HEK293 (cell line): ENCODE measurements at regions not wholly inside any gene's neighbourhood (a gene's known extent, or its start where the extent isn't known, plus 50 kb on each side); places are given as distances from the start of the nearest gene placed in this dataset.

Source experiments
- CTCF ChIA-PET: fragments of 350-600 bp; formaldehyde crosslinking; extraction: SDS; loops from one replicate; lab custom pipeline; 2021; ENCODE audit warnings: antibody characterized with exemption; lab: Yijun Ruan, JAX
- POLR2A ChIA-PET: fragments of 300-600 bp; formaldehyde crosslinking; extraction: SDS; loops from one replicate; lab custom pipeline; 2020; ENCODE audit warnings: antibody characterized with exemption, inconsistent platforms; lab: Yijun Ruan, JAX
- H3K27ac ChIP-seq: fragments of 200-500 bp; sonication (Bioruptor generic); 2 replicates; pipeline ENCODE4 v1.5.1; 2014; ENCODE audit warnings: low read depth, low read length, control low read depth, inconsistent platforms; ENCODE audit errors: extremely low read depth
- H3K36me3 ChIP-seq, 2 experiments: fragments of 200-500 bp in 1 of 2; sonication (Bioruptor generic) in 1 of 2; 1 replicate in 1 of 2; 2 replicates in 1 of 2; pipeline ENCODE4 v1.5.1; 2014 to 2017; ENCODE audit warnings: inconsistent platforms in 2 of 2, low read length in 2 of 2; ENCODE audit not compliant: control insufficient read depth in 2 of 2, insufficient read depth in 1 of 2
- H3K4me1 ChIP-seq: fragments of 200-500 bp; sonication (Bioruptor generic); 2 replicates; pipeline ENCODE4 v1.5.1; 2014; ENCODE audit warnings: mild to moderate bottlenecking, low read length, inconsistent platforms; ENCODE audit not compliant: control insufficient read depth, insufficient read depth
- H3K4me3 ChIP-seq: 2 replicates; pipeline ENCODE4 v1.5.1; 2011; ENCODE audit warnings: low read depth, mild to moderate bottlenecking, control low read depth, low read length, moderate library complexity
- H3K9me3 ChIP-seq: fragments of 200-500 bp; sonication (Bioruptor generic); 2 replicates; pipeline ENCODE4 v1.5.1; 2014; ENCODE audit warnings: low read depth, low read length, inconsistent platforms; ENCODE audit not compliant: control insufficient read depth, insufficient read depth
- GLIS1 ChIP-seq: fragments of 450-650 bp; formaldehyde crosslinking; IDR thresholded peaks from 2 replicates; pipeline ENCODE4 v1.5.1; 2016; ENCODE audit warnings: missing biosample characterization, missing genetic modification characterization
- HIC1 ChIP-seq: fragments of 450-650 bp; formaldehyde crosslinking; IDR thresholded peaks from 2 replicates; pipeline ENCODE4 v1.5.1; 2016; ENCODE audit warnings: missing biosample characterization, missing genetic modification characterization
- HOXC10 ChIP-seq: sonication (generic); formaldehyde crosslinking; IDR thresholded peaks from 2 replicates; pipeline ENCODE4 v1.8.1; 2023; ENCODE audit warnings: mild to moderate bottlenecking, missing genetic modification reagents
- KLF17 ChIP-seq: fragments of 450-650 bp; formaldehyde crosslinking; IDR thresholded peaks from 2 replicates; pipeline ENCODE4 v1.5.1; 2016; ENCODE audit warnings: missing biosample characterization, missing genetic modification characterization
- KLF7 ChIP-seq: fragments of 450-650 bp; formaldehyde crosslinking; IDR thresholded peaks from 2 replicates; pipeline ENCODE4 v1.5.1; 2016; ENCODE audit warnings: missing biosample characterization, missing genetic modification characterization, borderline replicate concordance
- ZBTB48 ChIP-seq: fragments of 450-650 bp; formaldehyde crosslinking; IDR thresholded peaks from 2 replicates; pipeline ENCODE4 v1.5.1; 2016; ENCODE audit warnings: missing biosample characterization, missing genetic modification characterization
- ZBTB7A ChIP-seq: fragments of 450-650 bp; formaldehyde crosslinking; IDR thresholded peaks from 2 replicates; pipeline ENCODE4 v1.5.1; 2016; ENCODE audit warnings: low read depth, missing biosample characterization, missing genetic modification characterization
- ZFP3 ChIP-seq: fragments of 450-650 bp; formaldehyde crosslinking; IDR thresholded peaks from 2 replicates; pipeline ENCODE4 v1.5.1; 2016; ENCODE audit warnings: low read depth, missing biosample characterization, missing genetic modification characterization
- ZFP41 ChIP-seq: fragments of 450-650 bp; formaldehyde crosslinking; IDR thresholded peaks from 2 replicates; pipeline ENCODE4 v1.5.1; 2016; ENCODE audit warnings: missing biosample characterization, missing genetic modification characterization, borderline replicate concordance
- ZNF10 ChIP-seq: fragments of 450-650 bp; formaldehyde crosslinking; IDR thresholded peaks from 2 replicates; pipeline ENCODE4 v1.5.1; 2017; ENCODE audit warnings: missing biosample characterization, missing genetic modification characterization
- ZNF132 ChIP-seq: fragments of 450-650 bp; formaldehyde crosslinking; IDR thresholded peaks from 2 replicates; pipeline ENCODE4 v1.5.1; 2017; ENCODE audit warnings: missing biosample characterization, missing genetic modification characterization, borderline replicate concordance
- ZNF16 ChIP-seq: fragments of 450-650 bp; formaldehyde crosslinking; IDR thresholded peaks from 2 replicates; pipeline ENCODE4 v1.5.1; 2016; ENCODE audit warnings: low read depth, missing biosample characterization, missing genetic modification characterization
- ZNF184 ChIP-seq: fragments of 450-650 bp; IDR thresholded peaks from 2 replicates; pipeline ENCODE4 v1.5.1; 2018; ENCODE audit warnings: missing biosample characterization, mild to moderate bottlenecking, missing genetic modification characterization
- ZNF391 ChIP-seq: fragments of 450-650 bp; formaldehyde crosslinking; IDR thresholded peaks from 2 replicates; pipeline ENCODE4 v1.5.1; 2016; ENCODE audit warnings: low read depth, missing biosample characterization, missing genetic modification characterization, borderline replicate concordance
- ZNF426 ChIP-seq: fragments of 450-650 bp; formaldehyde crosslinking; IDR thresholded peaks from 2 replicates; pipeline ENCODE4 v1.5.1; 2017; ENCODE audit warnings: missing biosample characterization, missing genetic modification characterization, mild to moderate bottlenecking, inconsistent platforms, moderate library complexity
- ZNF560 ChIP-seq: fragments of 450-650 bp; formaldehyde crosslinking; IDR thresholded peaks from 2 replicates; pipeline ENCODE4 v1.5.1; 2017; ENCODE audit warnings: missing biosample characterization, missing genetic modification characterization, borderline replicate concordance
- ZNF626 ChIP-seq: fragments of 450-650 bp; sonication (Bioruptor Pico); formaldehyde crosslinking; IDR thresholded peaks from 2 replicates; pipeline ENCODE4 v1.5.1; 2018; ENCODE audit warnings: missing biosample characterization, missing genetic modification characterization, inconsistent platforms
- ZNF629 ChIP-seq: fragments of 450-650 bp; formaldehyde crosslinking; IDR thresholded peaks from 2 replicates; pipeline ENCODE4 v1.5.1; 2017; ENCODE audit warnings: missing biosample characterization, missing genetic modification characterization
- ZNF664 ChIP-seq: fragments of 450-650 bp; formaldehyde crosslinking; IDR thresholded peaks from 2 replicates; pipeline ENCODE4 v1.5.1; 2016; ENCODE audit warnings: missing biosample characterization, missing genetic modification characterization
- ZNF830 ChIP-seq: fragments of 450-650 bp; IDR thresholded peaks from 2 replicates; pipeline ENCODE4 v1.5.0; 2018; ENCODE audit warnings: missing biosample characterization, missing genetic modification characterization, low read depth, mild to moderate bottlenecking, moderate library complexity

GRCh38 chr15:69781411-69782125 lies 316.1 kb downstream of the TLE3 start:
- ChIA-PET CTCF (interaction anchor here (0.6 to 0.9 kb wide), 3 partner anchors 14 to 655 kb away, joined by 3 to 5 read pairs (median 4); no protein-coding TSS in a partner anchor), POLR2A (no interaction called here)
- Histone ChIP-seq H3K36me3 (no peaks in the 10 kb centered on the region), H3K4me1 (no peaks in the 10 kb centered on the region; the same call in 1 of the 2 replicates), H3K9me3 (no peaks in the 10 kb centered on the region; the same call in 1 of the 2 replicates), H3K4me3 (no peak overlapping the region), H3K27ac (no peak overlapping the region; the same call in 1 of the 2 replicates)
- TF ChIP-seq ZFP41 (tag by site-specific recombination) (no peak), ZNF629 (tag by site-specific recombination) (no peak)

- CTCF ChIA-PET = interaction anchor here (0.6 to 0.9 kb wide), 3 partner anchors 13 to 654 kb away, joined by 3 to 5 read pairs (median 4); no protein-coding TSS in a partner anchor
- POLR2A ChIA-PET = no interaction called here
- H3K4me1 ChIP-seq = no peaks in the 10 kb centered on the region; the same call in 1 of the 2 replicates
- no peak overlapping the region for H3K4me3 ChIP-seq
- H3K9me3 ChIP-seq = no peaks in the 10 kb centered on the region; the same call in 1 of the 2 replicates
- H3K36me3 ChIP-seq = no peaks in the 10 kb centered on the region
- TF ChIP-seq ZNF560 (tag by site-specific recombination) = no peak
- TF ChIP-seq ZNF664 = no peak
- peak; percentile 85 for TF ChIP-seq ZNF16
- TF ChIP-seq ZNF626 (tag by site-specific recombination) = no peak
- no peak for TF ChIP-seq ZNF10 (tag by site-specific recombination)
- H3K27ac ChIP-seq = no peak overlapping the region
Observed at GRCh38 chr15:69782139-69782658, 315.5 kb downstream of the TLE3 start.

GRCh38 chr15:69782809-69783208 lies 314.9 kb downstream of the TLE3 start:
- TF ChIP-seq KLF7 (tag by site-specific recombination) (no peak), ZFP3 (tag by site-specific recombination) (no peak), HIC1 (no peak), ZBTB7A (tag by site-specific recombination) (no peak), ZFP41 (tag by site-specific recombination) (no peak), GLIS1 (tag by site-specific recombination) (no peak), ZNF426 (tag by site-specific recombination) (no peak), ZNF391 (tag by site-specific recombination) (no peak), KLF17 (tag by site-specific recombination) (no peak), HOXC10 (CRISPR knock-in tag) (no peak), ZBTB48 (tag by site-specific recombination) (no peak), ZNF132 (no peak), ZNF830 (tag by site-specific recombination) (no peak), ZNF184 (tag by site-specific recombination) (no peak)
- TF ChIP-seq, all 188 proteins: peak for 0
- Histone ChIP-seq H3K36me3 (no peaks in the 10 kb centered on the region), H3K9me3 (no peaks in the 10 kb centered on the region), H3K4me3 (no peak overlapping the region), H3K27ac (no peak overlapping the region), H3K4me1 (no peaks in the 10 kb centered on the region; the same call in 1 of the 2 replicates)
- POLR2A ChIA-PET = no interaction called here
- CTCF ChIA-PET = interaction anchor here (0.8 kb wide), 1 partner anchor 206 kb away, joined by 4 read pairs; no protein-coding TSS in a partner anchor
